GM12891 (cell line): ENCODE measurements at regions not wholly inside any gene's neighbourhood (a gene's known extent, or its start where the extent isn't known, plus 50 kb on each side); places are given as distances from the start of the nearest gene placed in this dataset.

Source experiments
- POLR2A ChIP-seq: IDR thresholded peaks from 2 replicates; pipeline ENCODE4 v1.6.1; 2011; ENCODE audit warnings: low read depth, low read length, control low read depth
- POLR2AphosphoS5 ChIP-seq: IDR thresholded peaks from 2 replicates; pipeline ENCODE4 v1.6.1; 2011; ENCODE audit warnings: low read depth, low read length, control low read depth
- POU2F2 ChIP-seq: IDR thresholded peaks from 2 replicates; pipeline ENCODE4 v1.6.1; 2011; ENCODE audit warnings: low read depth, mild to moderate bottlenecking, control low read depth, low read length, moderate library complexity
- SPI1 ChIP-seq: IDR thresholded peaks from 2 replicates; pipeline ENCODE4 v1.6.1; 2011; ENCODE audit warnings: low read depth, low read length, control low read depth
- TAF1 ChIP-seq: IDR thresholded peaks from 2 replicates; pipeline ENCODE4 v1.6.1; 2011; ENCODE audit warnings: low read depth, low read length, control low read depth

GRCh38 chr13:72023895-72024294 lies 156.9 kb upstream of the DACH1 start:
- TF ChIP-seq POLR2A (no peak), POLR2AphosphoS5 (no peak), TAF1 (no peak), POU2F2 (no peak), SPI1 (no peak)
